HepG2 (cell line): ENCODE measurements at regions not wholly inside any gene's neighbourhood (a gene's known extent, or its start where the extent isn't known, plus 50 kb on each side); places are given as distances from the start of the nearest gene placed in this dataset.

Experiments used
- TBP ChIP-seq: sonication (generic); formaldehyde crosslinking; IDR thresholded peaks from 2 replicates; pipeline ENCODE4 v1.5.0; 2020; ENCODE audit warnings: missing genetic modification reagents
- ZMYM3 ChIP-seq: sonication (generic); formaldehyde crosslinking; IDR thresholded peaks from 2 replicates; pipeline ENCODE4 v1.5.1; 2020; ENCODE audit warnings: mild to moderate bottlenecking, missing genetic modification reagents
- ZNF761 ChIP-seq: sonication (generic); formaldehyde crosslinking; conservative IDR thresholded peaks from 2 replicates; pipeline ENCODE4 v1.4.0; 2020; ENCODE audit warnings: mild to moderate bottlenecking, missing genetic modification reagents
- TF ChIP-seq, protein P1 (sequence below): sonication (generic); formaldehyde crosslinking; IDR thresholded peaks from 2 replicates; pipeline ENCODE4 v1.5.0; 2020; ENCODE audit warnings: mild to moderate bottlenecking, missing genetic modification reagents, moderate library complexity
- TF ChIP-seq, protein P2 (sequence below): sonication (generic); formaldehyde crosslinking; IDR thresholded peaks from 2 replicates; pipeline ENCODE4 v1.9.0; 2021; ENCODE audit warnings: missing genetic modification reagents, borderline replicate concordance

DNA sequence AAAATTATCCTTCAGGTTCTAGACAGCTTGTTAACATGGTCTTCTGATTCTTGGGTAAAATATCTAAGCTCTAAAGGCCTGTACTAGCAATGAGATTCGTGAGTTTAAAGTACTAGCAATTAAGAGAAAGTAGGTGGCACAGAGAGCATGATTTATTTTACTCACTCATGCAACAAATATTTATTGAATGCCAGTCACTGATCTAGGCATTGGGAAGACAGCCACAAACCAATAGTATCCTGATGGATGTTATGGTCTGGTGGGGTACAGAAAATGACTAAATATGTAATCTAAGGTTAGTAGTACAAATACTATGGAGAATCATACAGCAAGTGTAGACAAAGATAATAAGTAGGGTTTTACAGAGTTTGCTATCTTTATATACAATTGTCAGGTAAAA is 751.3 kb downstream of the ZNF385D start:
- TF ChIP-seq ZMYM3 (CRISPR knock-in tag) (no peak), TBP (CRISPR knock-in tag) (no peak), ZNF761 (CRISPR knock-in tag) (no peak)
- TF ChIP-seq, protein P1, sequence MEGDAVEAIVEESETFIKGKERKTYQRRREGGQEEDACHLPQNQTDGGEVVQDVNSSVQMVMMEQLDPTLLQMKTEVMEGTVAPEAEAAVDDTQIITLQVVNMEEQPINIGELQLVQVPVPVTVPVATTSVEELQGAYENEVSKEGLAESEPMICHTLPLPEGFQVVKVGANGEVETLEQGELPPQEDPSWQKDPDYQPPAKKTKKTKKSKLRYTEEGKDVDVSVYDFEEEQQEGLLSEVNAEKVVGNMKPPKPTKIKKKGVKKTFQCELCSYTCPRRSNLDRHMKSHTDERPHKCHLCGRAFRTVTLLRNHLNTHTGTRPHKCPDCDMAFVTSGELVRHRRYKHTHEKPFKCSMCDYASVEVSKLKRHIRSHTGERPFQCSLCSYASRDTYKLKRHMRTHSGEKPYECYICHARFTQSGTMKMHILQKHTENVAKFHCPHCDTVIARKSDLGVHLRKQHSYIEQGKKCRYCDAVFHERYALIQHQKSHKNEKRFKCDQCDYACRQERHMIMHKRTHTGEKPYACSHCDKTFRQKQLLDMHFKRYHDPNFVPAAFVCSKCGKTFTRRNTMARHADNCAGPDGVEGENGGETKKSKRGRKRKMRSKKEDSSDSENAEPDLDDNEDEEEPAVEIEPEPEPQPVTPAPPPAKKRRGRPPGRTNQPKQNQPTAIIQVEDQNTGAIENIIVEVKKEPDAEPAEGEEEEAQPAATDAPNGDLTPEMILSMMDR, result no peak
- TF ChIP-seq, protein P2, sequence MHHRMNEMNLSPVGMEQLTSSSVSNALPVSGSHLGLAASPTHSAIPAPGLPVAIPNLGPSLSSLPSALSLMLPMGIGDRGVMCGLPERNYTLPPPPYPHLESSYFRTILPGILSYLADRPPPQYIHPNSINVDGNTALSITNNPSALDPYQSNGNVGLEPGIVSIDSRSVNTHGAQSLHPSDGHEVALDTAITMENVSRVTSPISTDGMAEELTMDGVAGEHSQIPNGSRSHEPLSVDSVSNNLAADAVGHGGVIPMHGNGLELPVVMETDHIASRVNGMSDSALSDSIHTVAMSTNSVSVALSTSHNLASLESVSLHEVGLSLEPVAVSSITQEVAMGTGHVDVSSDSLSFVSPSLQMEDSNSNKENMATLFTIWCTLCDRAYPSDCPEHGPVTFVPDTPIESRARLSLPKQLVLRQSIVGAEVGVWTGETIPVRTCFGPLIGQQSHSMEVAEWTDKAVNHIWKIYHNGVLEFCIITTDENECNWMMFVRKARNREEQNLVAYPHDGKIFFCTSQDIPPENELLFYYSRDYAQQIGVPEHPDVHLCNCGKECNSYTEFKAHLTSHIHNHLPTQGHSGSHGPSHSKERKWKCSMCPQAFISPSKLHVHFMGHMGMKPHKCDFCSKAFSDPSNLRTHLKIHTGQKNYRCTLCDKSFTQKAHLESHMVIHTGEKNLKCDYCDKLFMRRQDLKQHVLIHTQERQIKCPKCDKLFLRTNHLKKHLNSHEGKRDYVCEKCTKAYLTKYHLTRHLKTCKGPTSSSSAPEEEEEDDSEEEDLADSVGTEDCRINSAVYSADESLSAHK, result no peak
